ENCODE measurements at regions not wholly inside any gene's neighbourhood (a gene's known extent, or its start where the extent isn't known, plus 50 kb on each side); places are given as distances from the start of the nearest gene placed in this dataset.
A peak's percentile ranks its signal among the peaks of the same experiment; 100 is the strongest.
"Not testable (repeated sequence)": the region's sequence is repeated elsewhere in the genome, so short reads cannot be mapped to it uniquely, and the experiment has no call there.

DNA sequence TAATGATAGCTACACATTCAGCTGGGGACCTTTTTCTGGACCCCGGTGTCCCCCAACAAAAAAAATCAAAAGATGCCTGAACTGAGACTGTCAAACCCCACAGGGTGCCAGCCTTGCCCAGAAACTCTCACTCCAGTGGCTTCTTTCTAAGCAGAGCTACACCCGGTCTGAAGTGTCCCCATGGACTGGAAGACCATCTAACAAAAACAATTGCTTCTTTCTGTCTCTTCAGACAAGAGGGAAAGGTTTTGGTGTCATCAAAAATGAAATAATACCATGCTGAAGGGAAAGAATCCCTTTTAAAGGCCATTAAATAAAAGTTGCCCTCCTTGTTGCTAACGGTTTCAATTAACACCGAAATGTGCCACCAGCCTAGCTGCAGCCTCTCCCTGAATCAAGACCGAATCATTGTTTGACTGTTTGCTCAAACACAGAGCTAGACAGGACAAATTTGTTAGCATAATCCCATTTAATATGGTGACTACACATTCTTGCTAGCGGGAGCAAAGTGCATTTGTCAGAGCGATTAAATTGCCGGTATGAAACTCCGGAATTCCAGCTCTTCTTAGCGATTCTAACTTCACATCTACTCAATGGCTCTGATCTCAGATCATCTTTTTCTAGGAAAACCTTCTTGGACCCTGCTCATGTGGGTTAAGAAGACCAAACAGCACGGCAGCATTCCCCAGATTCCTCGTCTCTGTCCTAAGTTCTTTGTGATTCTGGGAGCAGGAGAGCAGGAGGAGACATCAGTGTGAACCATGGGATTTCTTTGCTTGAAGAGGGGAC lies 397.5 kb upstream of the PRKCQ start:
- peak; percentile 47 for DNase-seq

DNA sequence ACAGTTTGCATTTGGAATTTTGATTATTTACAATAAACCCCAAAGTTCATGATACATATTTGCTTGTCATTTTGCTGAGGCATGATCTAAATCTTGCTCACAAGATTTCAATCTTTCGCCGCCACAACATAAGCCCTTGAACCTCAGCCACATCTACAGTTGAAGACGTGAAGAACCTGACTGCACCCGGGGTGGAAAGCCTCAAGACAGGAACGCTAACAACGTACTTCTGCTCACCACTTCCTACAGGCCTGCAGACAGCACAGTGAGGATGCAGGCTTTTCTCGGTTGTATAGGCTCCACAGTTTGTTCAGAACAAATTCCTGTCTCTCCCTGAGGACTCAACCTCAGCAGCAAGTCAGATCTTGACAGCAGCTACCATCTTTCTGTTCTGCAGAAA lies 393.8 kb upstream of the PRKCQ start:
- no peak for DNase-seq

DNA sequence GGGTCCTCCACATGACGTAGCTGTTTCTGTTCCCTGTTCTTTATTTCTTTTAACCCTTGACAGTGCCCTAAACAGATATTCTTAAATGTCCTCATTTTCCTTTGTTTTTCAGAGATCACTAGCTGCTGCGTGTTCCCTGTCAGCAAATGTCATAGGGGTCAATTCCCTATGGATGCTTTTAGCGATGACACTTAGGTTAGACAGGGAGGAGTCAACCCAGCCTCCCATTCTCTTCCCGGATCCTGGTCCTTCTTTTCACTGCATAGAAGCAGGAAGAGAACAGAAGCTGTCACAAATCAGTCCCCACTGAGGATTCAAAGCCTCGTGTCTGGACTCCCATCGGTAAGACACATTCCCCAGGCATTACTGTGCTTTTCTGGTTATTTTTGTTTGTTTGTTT lies 392.1 kb upstream of the PRKCQ start:
- no peak for DNase-seq

DNA sequence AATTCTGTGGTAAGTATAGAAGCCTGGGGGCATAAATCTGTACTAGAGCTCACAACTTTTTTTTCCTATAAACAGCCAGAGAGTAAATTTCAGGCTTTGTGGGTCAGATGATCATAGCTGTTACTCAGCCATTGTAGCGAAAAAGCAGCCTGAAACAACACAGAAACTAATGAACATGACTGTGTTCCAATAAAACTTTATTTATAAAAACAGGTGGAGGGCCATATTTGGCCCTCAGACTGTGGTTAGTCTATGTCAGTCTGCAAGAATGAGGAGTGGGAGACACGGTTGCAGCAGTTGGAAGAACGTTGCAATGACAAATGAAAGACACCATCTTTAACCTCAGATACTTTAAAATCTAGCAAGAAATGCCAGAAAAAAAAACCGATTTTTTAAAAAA lies 389.6 kb upstream of the PRKCQ start:
- no peak for DNase-seq

DNA sequence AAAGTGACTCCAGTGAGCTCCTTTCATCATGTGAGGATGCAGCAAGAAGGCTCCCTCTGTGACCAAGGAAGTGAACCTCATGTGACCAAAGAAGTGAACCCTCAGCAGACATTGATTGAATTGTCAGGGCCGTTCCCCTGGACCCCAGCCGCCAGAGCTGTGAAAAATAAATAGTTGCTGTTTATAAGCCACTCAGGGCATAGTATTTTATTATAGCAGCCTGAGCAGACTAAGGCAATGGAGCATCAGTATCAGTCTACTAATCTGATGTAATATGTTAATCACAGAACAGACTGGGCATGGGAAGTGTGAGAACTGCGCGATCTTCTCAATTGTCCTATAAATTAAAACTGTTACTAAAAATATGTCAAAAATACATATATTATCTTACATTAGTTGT lies 384.5 kb upstream of the PRKCQ start:
- no peak for DNase-seq

DNA sequence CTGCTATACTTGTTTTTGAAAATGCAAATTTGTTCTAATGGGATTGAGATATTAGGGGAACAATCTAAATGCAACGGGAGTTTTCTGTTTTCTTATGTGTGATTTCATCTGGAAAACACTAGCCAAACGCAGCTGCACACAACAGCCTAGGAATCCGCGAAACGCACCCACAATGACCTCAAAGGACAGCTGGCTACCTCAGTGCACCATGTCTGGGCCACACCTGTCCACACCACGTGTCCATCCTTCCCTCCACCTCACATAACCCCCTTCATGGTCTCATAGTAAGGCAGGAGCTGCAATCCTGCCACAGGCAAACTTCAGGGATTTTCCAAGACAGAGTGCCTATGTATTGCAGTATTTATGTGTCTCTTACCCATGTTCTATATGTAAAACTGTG lies 382.5 kb upstream of the PRKCQ start:
- DNase-seq, result no peak

DNA sequence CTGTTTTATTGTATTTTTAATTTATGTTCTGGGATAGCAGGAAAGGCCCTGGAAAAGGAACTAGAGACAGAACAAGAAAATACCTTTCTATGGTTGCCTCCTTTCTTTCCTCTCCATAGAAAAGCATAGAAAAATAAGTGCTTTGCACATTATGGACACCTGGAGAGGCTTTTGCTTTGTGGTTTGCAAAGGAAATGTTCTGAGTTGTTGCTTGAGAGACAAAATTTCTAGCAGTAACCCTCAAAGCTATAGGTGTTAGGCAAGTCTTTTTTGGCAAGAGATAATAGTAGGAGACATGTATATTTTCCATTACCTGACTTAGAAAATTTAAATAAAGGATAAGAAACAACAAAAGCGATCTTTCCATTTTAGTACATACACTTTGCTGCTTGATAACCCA lies 378.6 kb upstream of the PRKCQ start:
- DNase-seq, result no peak

DNA sequence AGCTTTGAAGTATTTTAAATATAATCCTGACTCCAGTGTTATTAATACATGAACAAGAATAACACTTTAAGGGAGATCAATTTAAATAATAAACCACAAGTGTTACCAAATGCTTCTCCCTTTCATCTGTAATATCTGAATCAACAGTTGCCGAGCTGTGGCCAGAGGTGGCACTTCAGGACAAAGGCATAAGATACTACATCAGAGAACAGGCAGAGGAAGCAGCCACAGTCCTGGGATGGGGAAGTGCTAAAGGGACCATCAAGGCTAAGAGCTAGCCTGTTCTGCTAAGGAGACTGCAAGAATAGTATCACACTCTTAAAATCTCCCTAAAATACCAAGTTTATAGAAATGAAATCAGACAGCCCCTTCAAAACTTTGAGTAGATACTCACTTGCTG lies 378.2 kb upstream of the PRKCQ start:
- DNase-seq, result peak; percentile 14

DNA sequence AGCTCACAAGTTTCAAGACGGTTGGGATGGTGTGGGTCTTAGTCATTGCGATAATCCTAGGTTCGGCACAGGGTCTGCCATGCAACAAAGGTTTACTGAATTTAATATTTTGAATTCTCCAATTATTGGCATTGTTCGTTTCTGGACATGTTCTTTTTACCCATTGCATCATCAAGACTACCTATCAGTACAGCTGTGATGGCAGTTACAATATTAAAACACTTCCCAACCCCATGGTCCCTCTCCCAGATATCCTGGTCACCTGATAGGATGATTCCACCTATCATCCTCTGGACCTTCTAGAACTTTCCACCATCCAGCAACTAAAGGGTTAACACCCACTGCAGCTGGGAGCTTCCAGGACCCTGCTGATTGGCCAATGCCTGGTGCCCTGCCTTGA lies 377.8 kb upstream of the PRKCQ start:
- no peak for DNase-seq

DNA sequence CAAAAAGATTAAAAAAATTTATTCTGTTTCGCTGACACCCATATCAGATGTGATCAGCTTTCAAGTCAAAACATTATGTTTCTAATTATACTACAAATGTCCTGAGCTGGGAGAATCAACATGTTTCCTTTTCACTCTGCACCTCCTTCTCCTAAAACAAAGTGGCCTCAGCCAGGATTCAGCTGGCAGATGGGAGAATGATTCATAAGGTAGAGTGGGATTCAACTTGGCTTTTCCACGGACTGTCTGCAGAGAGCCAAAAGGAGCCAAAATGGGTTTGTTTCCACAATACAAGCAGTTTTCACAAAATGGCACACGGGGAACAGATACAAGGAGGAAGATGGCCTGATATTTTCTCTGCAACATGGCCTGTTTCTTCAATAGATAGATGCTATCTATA lies 376.5 kb upstream of the PRKCQ start:
- no peak for DNase-seq

DNA sequence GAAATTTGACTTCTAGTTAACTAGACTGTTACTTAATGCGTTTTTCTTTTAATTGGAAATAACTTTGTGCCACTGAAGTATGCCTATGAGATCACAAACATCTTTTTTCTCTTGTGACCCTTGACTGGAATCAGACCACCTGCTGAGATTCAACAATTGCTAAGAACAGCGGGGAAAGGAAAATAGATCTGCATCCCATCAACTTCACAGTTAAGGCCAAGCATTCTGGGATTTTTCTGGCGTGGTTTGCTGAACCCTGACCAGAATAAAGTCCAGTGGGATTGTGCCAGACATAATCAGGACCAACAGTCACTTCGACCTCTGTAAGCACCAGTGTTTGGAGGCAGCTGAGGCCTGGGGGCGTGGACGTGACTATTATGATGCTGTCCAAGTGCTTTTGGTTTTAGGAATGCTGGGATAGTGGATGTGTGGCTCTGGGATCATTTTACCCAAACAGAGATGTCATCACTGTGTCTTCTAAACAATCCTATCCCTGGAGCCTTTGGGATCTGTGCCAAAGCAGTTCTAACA lies 373.3 kb upstream of the PRKCQ start:
- peak; percentile 82 for DNase-seq

DNA sequence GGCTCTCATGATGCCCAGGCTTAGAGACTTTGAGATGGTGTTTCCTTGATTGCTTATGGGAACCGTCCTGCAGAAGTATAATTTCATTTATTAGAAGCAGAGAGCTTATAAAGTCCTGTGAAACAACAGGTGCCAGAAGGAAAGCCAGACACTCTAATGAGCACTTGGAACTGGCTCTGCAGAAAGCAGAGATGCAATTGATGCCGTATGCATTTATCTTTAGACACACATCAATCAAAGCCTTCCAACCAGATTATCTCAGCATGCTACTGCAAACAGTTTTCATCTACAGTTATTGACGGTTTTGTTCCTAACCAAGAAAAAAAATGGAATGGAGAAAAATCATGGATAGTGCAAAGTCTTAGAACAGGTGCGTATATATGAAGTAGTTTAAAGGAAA lies 371.7 kb upstream of the PRKCQ start:
- DNase-seq, result peak; percentile 94

DNA sequence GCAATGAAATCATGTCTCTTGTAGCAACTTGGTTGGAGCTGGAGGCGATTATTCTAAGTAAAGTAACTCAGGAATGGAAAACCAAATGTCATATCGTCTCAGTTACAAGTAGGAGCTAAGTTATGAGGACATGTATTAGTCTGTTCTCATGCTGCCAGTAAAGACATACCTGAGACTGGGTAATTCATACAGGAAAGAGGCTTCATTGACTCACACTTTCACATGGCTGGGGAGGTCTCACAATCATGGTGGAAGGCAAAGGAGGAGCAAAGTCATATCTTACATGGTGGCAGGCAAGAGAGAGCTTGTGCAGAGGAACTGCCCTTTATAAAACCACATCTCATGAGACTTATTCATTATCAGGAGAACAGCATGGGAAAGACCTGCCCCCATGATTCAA lies 370.1 kb upstream of the PRKCQ start:
- DNase-seq, result no peak

DNA sequence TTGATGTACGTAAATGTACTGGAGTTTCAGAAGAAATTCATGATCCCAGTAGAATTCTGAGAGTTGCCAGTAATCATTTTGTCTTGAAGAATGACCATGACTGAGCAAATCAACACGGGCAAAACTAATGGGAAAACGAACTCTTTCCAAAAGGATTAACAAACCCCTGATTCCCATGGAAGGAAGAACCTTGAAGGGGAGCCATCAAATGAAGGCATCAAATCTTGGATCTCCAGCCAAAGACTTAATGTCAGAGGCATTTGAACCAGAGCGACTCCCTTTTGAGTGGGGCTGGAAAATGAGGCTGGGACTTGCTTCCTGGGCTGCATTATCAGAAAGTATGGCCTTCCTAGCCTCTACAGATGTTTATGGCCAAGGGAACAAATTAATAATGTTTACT lies 364.4 kb upstream of the PRKCQ start:
- DNase-seq, result no peak

DNA sequence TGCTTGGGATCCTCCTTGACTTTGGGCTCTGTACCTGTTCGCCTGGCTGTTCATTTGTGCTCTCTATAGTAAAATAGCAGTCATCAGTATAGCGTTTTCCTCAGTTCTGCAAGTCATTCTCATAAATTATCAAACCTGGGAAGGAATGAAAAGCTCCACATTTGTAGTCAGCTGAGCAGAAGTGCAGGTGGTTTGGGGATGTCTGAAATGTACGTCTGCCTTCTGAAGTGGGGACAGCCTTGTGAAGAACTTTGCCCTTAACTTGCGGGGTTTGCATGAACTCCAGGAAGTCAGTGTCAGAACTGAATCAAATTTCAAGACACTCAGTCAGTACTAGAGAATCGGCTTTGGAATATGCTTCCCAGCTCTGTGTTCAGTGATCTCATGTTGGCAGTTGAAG lies 358.3 kb upstream of the PRKCQ start:
- no peak for DNase-seq

DNA sequence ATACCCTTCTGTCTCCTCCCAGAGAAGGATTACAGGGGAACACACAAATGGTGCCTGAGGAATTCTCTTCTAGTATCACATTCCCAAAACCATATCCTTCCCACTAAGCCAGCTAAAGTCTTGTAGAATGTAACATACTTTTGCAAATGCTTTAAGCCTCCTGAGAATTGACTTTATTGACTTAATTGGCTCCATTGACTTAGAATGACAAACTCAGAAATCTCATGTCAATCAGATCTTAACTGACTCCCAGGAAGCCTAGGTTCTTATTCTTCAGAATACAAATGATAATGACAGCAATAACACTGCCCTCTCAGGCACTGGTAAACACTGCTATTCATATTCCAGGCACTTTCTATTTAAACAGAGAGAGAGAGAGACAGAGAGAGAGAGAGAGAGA lies 356.9 kb upstream of the PRKCQ start:
- DNase-seq, result peak; percentile 53

DNA sequence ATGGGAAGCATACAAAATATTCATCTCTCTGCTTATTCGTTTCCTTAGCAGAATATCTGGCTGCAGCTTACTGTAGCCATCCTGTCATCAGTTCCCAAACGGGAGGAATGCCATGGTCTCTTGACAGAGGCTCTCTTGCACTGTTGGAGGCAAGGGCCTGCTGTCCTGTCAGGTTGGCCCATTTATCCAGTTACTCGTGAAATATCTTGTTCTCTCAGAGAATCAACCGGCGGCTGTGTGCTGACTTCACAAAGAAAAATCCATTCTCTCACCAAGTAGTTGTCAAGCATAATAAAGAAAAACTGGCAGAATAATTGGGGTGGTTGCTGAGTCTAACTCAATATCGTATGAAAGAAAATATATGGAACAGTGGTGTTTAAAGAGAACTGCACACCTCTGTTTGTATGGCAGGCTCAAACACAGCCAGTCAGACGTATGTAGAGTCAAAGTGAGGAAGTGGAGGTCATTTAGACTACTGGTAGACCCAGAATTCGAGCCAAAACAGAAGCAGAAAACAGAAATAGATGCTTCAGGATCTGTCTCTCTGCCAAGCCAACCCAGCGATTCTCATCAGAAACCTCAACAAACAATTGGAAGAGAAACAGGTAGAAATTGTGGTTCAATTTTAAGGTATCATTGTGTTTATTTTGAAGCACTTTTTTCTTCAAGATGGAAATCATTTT lies 349.2 kb upstream of the PRKCQ start:
- no peak for DNase-seq

DNA sequence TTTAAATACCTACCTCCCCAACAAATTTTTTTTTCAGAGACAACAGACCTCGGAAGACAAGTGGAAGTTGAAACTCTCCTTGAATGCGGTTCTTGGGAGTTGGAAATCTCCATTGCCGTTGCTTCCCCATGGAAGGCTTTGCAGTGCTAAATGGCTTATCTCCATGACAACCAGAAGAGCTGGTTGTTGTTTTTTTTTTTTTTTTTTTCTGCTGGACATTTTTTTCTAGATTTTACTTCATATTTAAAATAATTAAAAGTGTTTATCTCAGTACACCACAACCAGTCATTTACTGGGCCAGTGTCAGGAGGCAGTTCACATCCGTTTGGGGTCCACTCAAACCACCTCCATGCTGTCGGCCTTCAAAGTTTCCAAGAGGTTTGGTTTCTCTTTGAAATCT lies 348.5 kb upstream of the PRKCQ start:
- peak; percentile 80 for DNase-seq

DNA sequence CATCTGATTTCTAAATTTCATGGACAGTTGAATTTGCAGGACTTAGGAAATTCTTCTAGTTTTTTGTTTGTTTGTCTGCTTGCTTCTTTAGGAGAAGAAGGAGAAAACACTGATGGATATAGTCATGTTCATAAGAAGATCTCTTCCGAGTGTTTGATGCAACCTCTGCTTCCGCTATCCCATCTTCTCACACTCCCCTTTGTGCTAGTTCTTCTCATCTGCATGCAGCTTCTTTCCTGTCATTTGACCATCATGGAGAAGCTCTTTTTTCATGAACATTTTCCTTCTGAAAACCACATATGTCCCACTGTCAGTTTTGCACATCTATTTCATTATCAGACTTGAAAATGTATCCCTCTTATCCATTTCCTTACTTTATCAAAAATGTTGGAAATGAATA lies 346.9 kb upstream of the PRKCQ start:
- DNase-seq, result no peak

DNA sequence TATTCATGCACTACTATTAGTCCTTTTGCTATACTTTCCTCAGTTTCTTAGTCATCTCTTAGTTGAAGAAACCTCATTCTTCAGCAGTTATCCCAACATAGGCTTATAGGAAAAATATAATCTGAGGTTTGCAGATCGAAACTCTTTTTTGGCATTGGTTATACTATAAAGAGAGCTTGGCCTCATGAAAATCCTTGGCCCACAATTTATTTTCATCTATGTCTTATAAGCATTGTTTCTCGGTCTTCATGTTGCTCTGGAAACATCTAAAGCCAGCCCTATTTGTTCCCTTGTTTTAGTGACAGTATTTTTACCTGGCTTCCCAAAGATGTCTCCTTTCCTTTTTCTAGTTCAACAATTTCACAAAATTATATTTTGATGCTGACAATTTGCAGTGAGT lies 345.1 kb upstream of the PRKCQ start:
- DNase-seq, result no peak

DNA sequence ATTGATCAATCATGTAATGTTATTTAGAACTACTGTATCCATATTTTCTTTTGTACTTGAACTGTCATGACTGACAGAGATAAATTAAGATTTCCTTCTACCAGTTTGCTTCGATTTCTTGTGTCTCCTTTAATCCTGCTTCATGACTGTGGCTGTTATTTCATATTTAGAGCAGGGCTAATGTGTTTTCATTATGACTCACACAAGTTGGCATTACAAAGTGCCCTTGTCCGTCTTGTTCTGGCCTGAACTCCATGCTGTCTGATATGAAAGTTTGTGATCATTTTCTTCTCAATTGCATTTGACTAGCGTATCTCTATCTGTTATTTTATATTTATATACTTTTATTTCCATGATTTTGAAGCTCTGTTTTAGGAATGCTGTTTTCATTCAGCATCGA lies 344.1 kb upstream of the PRKCQ start:
- no peak for DNase-seq

DNA sequence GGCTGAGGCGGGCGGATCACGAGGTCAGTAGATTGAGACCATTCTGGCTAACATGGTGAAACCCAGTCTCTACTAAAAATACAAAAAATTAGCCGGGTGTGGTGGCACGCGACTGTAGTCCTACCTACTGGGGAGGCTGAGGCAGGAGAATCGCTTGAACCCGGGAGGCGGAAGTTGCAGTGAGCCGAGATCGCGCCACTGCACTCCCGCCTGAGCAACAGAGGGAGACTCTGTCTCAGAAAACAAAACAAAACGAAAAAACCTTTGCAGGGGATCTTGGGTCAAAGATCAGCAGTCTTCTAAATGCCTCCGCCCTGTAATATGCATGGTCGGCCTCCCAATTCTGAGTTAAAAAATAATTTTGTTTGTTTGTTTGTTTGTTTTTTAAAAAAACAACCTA lies 340.9 kb upstream of the PRKCQ start:
- DNase-seq, result not testable (repeated sequence)

DNA sequence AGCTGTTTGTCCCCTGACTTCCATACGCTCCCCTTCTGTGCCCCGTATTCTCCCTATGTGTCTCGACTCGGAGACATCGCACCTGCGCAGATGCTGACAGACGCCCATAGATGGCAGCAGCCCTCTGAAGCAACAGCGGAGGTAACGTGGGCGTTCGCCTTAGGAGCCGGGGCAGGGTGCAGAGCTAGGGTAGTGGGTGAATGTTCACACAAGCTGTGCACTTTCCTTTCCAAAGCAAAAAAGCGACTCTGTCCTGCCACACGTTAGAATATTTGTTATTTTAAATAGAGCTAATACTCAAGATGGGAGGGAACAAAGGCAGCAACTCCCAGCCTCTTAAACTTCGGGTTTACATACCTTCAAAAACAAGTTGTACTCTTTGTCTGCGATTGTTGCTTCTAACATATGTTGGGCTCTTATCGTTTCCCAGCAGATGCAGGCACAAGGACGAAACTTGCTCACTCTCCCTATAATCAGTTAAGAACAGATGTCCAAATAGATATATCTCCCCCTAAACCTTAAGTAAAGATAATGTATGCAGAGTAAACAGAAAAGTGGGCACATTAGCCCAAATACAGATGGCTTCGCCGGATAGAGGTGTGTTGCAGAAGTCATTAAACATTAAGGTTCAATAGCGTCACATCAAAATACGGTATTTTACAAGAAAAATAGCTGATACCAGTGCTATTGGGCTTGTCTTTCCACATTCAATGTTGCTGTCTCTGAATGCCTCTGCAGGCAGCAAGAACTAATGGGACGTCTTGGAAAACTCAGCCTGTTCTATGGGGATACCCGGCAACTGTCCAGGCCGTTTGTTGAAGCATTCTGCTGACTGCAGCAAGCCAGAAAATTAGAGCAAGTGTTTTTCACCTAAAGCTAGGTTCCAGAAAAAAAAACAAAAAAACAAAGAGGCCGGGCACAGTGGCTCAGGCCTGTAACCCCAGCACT lies 340.3 kb upstream of the PRKCQ start:
- DNase-seq, result peak; percentile 94

Data from NCI-H146 (cell line).